Ascending aorta (tissue), 2 donors: ENCODE measurements at regions not wholly inside any gene's neighbourhood (a gene's known extent, or its start where the extent isn't known, plus 50 kb on each side); places are given as distances from the start of the nearest gene placed in this dataset.

Experiments
- DNase-seq, 2 donors: peaks; one replicate each; pipeline ENCODE4 v3.0.0-alpha.2; 2019; ENCODE audit warnings: low spot score in 2 of 2
- H3K27ac ChIP-seq, 2 donors: fragments of 200-600 bp; sonication (generic); one replicate each; pipeline ENCODE4 v1.5.1; 2016 to 2017; ENCODE audit warnings: mild to moderate bottlenecking in 1 of 2
- H3K27me3 ChIP-seq: fragments of 200-600 bp; sonication (generic); one replicate; pipeline ENCODE4 v1.5.1; 2017
- H3K36me3 ChIP-seq, 2 donors: fragments of 200-600 bp; sonication (generic); one replicate each; pipeline ENCODE4 v1.5.1; 2016
- H3K4me1 ChIP-seq, 2 donors: fragments of 200-600 bp; sonication (generic); one replicate each; pipeline ENCODE4 v1.5.1; 2016 to 2017; ENCODE audit warnings: mild to moderate bottlenecking in 1 of 2
- H3K4me3 ChIP-seq, 2 donors: fragments of 200-600 bp; sonication (generic); one replicate each; pipeline ENCODE4 v1.5.1; 2016 to 2017; ENCODE audit warnings: mild to moderate bottlenecking in 1 of 2
- H3K9me3 ChIP-seq, 2 donors: fragments of 200-600 bp; sonication (generic); one replicate each; pipeline ENCODE4 v1.5.1; 2016
- CTCF ChIP-seq, 3 experiments: fragments of 200-600 bp in 2 of 3; fragments of 450-650 bp in 1 of 3; sonication (generic) in 2 of 3; IDR thresholded peaks; one replicate each; pipeline ENCODE4 v1.5.1; 2016 to 2019; ENCODE audit warnings: antibody characterized with exemption in 3 of 3, mild to moderate bottlenecking in 1 of 3, moderate library complexity in 1 of 3
- intact Hi-C: fragments of 100-400 bp; cut with DNase I; formaldehyde crosslinking; loops from one replicate; pipeline ENCODE4 v1.15.1; 2023

DNA sequence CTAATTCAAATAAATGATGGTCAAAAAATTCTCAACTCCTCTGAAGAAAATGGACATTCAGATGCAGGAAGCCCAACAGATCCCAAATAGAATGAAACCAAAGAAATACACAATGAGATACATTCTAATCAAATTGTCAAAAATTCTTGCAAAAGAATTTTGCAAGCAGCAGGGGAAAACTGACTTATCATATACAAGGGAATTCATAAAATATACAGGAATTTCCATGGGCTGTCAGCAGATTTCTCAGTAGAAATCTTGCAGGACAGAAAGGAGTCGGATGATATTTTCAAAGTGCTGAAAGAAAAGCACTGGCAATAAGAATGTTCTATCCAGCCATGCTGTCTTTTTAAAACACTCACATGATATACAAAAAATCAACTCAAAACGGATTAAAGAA lies 194.6 kb upstream of the ZC3H12C start:
- Histone ChIP-seq H3K4me1 (no peaks in the 10 kb centered on the region), H3K36me3 (no peaks in the 10 kb centered on the region), H3K27me3 (no peaks in the 10 kb centered on the region), H3K9me3 (peaks cover 4 to 11% of the 10 kb centered on the region in 2 donors), H3K4me3 (no peak overlapping the region), H3K27ac (no peak overlapping the region)
- TF ChIP-seq CTCF (IDR thresholded peaks at IDR 0.05), result no peak
- intact Hi-C loops, result no loop called here
- DNase-seq, result no peak

DNA sequence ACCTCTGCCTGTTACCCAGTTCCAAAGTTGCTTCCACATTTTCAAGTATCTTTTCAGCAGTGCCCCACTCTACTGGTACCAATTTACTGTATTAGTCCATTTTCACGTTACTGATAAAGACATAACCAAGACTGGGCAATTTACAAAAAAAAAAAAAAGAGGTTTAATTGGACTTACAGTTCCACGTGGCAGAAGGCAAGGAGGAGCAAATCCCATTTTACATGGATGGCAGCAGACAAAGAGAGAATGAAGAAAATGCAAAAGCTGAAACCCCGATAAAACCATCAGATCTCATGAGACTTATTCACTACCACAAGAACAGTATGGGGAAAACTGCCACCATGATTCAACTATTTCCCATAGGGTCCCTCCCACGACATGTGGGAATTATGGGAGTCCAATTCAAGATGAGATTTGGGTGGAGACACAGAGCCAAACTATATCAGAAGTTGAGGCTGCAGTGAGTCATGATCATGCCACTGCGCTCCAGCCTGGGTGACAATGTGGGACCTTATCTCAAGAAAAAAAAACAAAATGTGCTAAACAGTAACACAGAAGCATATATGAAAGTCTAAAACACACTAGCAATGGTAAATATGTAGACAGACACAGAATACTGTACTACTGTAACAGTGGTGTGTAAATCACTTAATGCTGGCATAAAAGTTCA lies 190.3 kb upstream of the ZC3H12C start:
- Histone ChIP-seq H3K27ac (no peak overlapping the region), H3K4me1 (no peaks in the 10 kb centered on the region), H3K27me3 (no peaks in the 10 kb centered on the region), H3K4me3 (no peak overlapping the region), H3K36me3 (no peaks in the 10 kb centered on the region), H3K9me3 (peaks cover 3% of the 10 kb centered on the region in 2 donors)
- no peak for TF ChIP-seq CTCF (IDR thresholded peaks at IDR 0.05)
- intact Hi-C loops, result no loop called here
- DNase-seq, result no peak

- Histone ChIP-seq H3K27ac (no peak overlapping the region), H3K9me3 (peaks cover 0 to 2% of the 10 kb centered on the region in 2 donors), H3K27me3 (no peaks in the 10 kb centered on the region), H3K36me3 (no peaks in the 10 kb centered on the region), H3K4me3 (no peak overlapping the region), H3K4me1 (no peaks in the 10 kb centered on the region)
- intact Hi-C loops, result no loop called here
- no peak for TF ChIP-seq CTCF (IDR thresholded peaks at IDR 0.05)
- no peak for DNase-seq
These were observed 181.7 kb upstream of the ZC3H12C start for GRCh38 chr11:109911488-109911887.

GRCh38 chr11:109914038-109914437 lies 179.2 kb upstream of the ZC3H12C start:
- H3K4me1 ChIP-seq, result no peaks in the 10 kb centered on the region
- H3K27ac ChIP-seq, result no peak overlapping the region
- TF ChIP-seq CTCF (IDR thresholded peaks at IDR 0.05), result no peak
- H3K36me3 ChIP-seq, result no peaks in the 10 kb centered on the region
- no peak overlapping the region for H3K4me3 ChIP-seq
- no peak for DNase-seq
- intact Hi-C loops, result no loop called here
- peaks cover 0 to 2% of the 10 kb centered on the region in 2 donors for H3K9me3 ChIP-seq
- H3K27me3 ChIP-seq, result no peaks in the 10 kb centered on the region

- DNase-seq, result no peak
- Histone ChIP-seq H3K4me1 (no peaks in the 10 kb centered on the region), H3K27me3 (no peaks in the 10 kb centered on the region), H3K4me3 (no peak overlapping the region), H3K36me3 (no peaks in the 10 kb centered on the region), H3K9me3 (peaks cover 0 to 2% of the 10 kb centered on the region in 2 donors), H3K27ac (no peak overlapping the region)
- no peak for TF ChIP-seq CTCF (IDR thresholded peaks at IDR 0.05)
- intact Hi-C loops, result no loop called here
These were observed 178.2 kb upstream of the ZC3H12C start for GRCh38 chr11:109914809-109915653.
